Astrocyte (in vitro differentiated cells and primary cell): ENCODE measurements at regions not wholly inside any gene's neighbourhood (a gene's known extent, or its start where the extent isn't known, plus 50 kb on each side); places are given as distances from the start of the nearest gene placed in this dataset.

ENCODE experiments used
- DNase-seq: peaks from one replicate; pipeline ENCODE4 v3.0.0-alpha.2; 2010; ENCODE audit warnings: low read depth
- FAIRE-seq: peaks from 2 replicates; lab custom pipeline; 2011; peaks lifted over from hg19 to GRCh38; lab: Jason Lieb, UNC
- H2AFZ ChIP-seq: 2 replicates; pipeline ENCODE4 v1.6.0; 2012; ENCODE audit warnings: low read depth, low read length, inconsistent platforms
- H3K27ac ChIP-seq: 2 replicates; pipeline ENCODE4 v1.5.1; 2011; ENCODE audit warnings: low read depth, low read length, inconsistent platforms
- H3K27me3 ChIP-seq: 2 replicates; pipeline ENCODE4 v1.6.0; 2011; ENCODE audit warnings: low read length, inconsistent platforms; ENCODE audit not compliant: insufficient read depth
- H3K36me3 ChIP-seq: 2 replicates; pipeline ENCODE4 v1.5.1; 2011; ENCODE audit warnings: low read length, inconsistent platforms; ENCODE audit not compliant: insufficient read depth
- H3K4me1 ChIP-seq: 2 replicates; pipeline ENCODE4 v1.5.1; 2011; ENCODE audit warnings: low read length, inconsistent platforms; ENCODE audit not compliant: insufficient read depth
- H3K4me2 ChIP-seq: 2 replicates; pipeline ENCODE4 v1.6.0; 2012; ENCODE audit warnings: low read length, inconsistent platforms
- H3K4me3 ChIP-seq: 2 replicates; pipeline ENCODE4 v1.5.1; 2011; ENCODE audit warnings: low read depth, mild to moderate bottlenecking, low read length, inconsistent platforms; ENCODE audit not compliant: insufficient read depth
- H3K79me2 ChIP-seq: 2 replicates; pipeline ENCODE4 v1.6.0; 2012; ENCODE audit warnings: mild to moderate bottlenecking, low read length, inconsistent platforms; ENCODE audit not compliant: insufficient read depth
- H3K9ac ChIP-seq: 2 replicates; pipeline ENCODE4 v1.6.0; 2012; ENCODE audit warnings: mild to moderate bottlenecking, low read length, inconsistent platforms
- H3K9me3 ChIP-seq: 2 replicates; pipeline ENCODE4 v1.5.1; 2012; ENCODE audit warnings: low read depth, mild to moderate bottlenecking, low read length, inconsistent platforms; ENCODE audit not compliant: insufficient read depth
- H4K20me1 ChIP-seq: 2 replicates; pipeline ENCODE4 v1.6.0; 2012; ENCODE audit warnings: low read length, inconsistent platforms; ENCODE audit not compliant: insufficient read depth
- H3K27ac Mint-ChIP-seq: one replicate; pipeline ENCODE4 v1.8.0; 2021; ENCODE audit warnings: mild to moderate bottlenecking, mixed read lengths; ENCODE audit not compliant: unreplicated experiment
- H3K27me3 Mint-ChIP-seq: one replicate; pipeline ENCODE4 v1.8.0; 2021; ENCODE audit warnings: low read depth, mixed read lengths; ENCODE audit not compliant: unreplicated experiment
- H3K36me3 Mint-ChIP-seq: one replicate; pipeline ENCODE4 v1.8.0; 2021; ENCODE audit warnings: low read depth, mixed read lengths; ENCODE audit not compliant: unreplicated experiment
- H3K4me1 Mint-ChIP-seq: one replicate; pipeline ENCODE4 v1.8.0; 2021; ENCODE audit warnings: low read depth, mixed read lengths; ENCODE audit not compliant: unreplicated experiment
- H3K4me3 Mint-ChIP-seq: one replicate; pipeline ENCODE4 v1.8.0; 2021; ENCODE audit warnings: mild to moderate bottlenecking, moderate library complexity, mixed read lengths; ENCODE audit not compliant: unreplicated experiment
- H3K9me3 Mint-ChIP-seq: one replicate; pipeline ENCODE4 v1.8.0; 2021; ENCODE audit warnings: mild to moderate bottlenecking, mixed read lengths; ENCODE audit not compliant: unreplicated experiment
- EZH2 ChIP-seq: IDR thresholded peaks from 2 replicates; pipeline ENCODE4 v1.6.1; 2012; ENCODE audit warnings: mild to moderate bottlenecking, low read length, inconsistent platforms; ENCODE audit not compliant: insufficient read depth
- TF ChIP-seq, protein P1 (sequence below): IDR thresholded peaks from 2 replicates; pipeline ENCODE4 v1.5.1; 2011; ENCODE audit warnings: low read depth, mild to moderate bottlenecking, inconsistent platforms, low read length, moderate library complexity; ENCODE audit not compliant: insufficient read depth

DNA sequence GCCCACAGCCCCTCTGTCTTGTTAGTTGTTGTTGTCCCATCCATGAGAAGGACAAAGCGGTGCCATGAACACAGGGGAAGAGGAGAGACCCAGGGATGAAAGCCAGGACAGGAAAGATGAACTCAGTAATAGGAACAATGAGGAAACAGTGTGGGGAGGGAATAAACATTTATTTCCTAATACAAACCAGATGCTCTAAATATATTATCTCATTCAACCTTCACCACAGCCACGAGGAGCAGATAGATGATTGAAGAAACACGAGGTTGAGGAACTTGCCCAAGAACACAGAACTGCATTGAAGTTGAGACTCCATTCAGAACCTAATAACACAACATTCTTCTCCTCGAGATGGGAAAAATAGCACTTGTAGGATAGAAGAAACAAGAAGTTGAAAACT is 53.0 kb upstream of the AIG1 start:
- no peak for FAIRE-seq
- no peaks in the 10 kb centered on the region for H3K36me3 Mint-ChIP-seq

DNA sequence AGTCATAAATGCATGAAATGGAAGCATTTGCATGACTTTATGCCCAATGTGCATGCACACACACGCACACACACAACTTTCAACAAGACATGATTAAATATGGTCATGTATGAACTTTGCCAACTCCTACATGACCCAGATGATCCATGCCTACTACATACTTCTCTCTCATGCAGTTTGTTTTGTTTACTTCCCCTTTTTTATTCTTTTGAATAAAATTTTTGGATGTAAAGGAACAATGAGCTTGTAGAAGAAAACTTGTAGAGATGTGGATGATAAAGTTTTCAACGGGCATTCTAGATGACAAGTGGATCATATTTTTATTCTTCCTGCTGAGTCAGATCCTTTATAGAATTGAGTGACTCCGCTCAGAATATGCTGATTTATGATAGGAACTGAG is 50.8 kb upstream of the AIG1 start:
- H3K4me1 ChIP-seq: no peaks in the 10 kb centered on the region
- TF ChIP-seq, protein P1, sequence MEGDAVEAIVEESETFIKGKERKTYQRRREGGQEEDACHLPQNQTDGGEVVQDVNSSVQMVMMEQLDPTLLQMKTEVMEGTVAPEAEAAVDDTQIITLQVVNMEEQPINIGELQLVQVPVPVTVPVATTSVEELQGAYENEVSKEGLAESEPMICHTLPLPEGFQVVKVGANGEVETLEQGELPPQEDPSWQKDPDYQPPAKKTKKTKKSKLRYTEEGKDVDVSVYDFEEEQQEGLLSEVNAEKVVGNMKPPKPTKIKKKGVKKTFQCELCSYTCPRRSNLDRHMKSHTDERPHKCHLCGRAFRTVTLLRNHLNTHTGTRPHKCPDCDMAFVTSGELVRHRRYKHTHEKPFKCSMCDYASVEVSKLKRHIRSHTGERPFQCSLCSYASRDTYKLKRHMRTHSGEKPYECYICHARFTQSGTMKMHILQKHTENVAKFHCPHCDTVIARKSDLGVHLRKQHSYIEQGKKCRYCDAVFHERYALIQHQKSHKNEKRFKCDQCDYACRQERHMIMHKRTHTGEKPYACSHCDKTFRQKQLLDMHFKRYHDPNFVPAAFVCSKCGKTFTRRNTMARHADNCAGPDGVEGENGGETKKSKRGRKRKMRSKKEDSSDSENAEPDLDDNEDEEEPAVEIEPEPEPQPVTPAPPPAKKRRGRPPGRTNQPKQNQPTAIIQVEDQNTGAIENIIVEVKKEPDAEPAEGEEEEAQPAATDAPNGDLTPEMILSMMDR: no peak
- no peak for TF ChIP-seq EZH2
- Mint-ChIP-seq H3K36me3 (no peaks in the 10 kb centered on the region), H3K27me3 (peaks cover 2% of the 10 kb centered on the region), H3K4me1 (no peaks in the 10 kb centered on the region), H3K9me3 (no peaks in the 10 kb centered on the region), H3K4me3 (no peak overlapping the region), H3K27ac (no peak overlapping the region)
- no peaks in the 10 kb centered on the region for H3K9me3 ChIP-seq
- H3K27ac ChIP-seq: no peak overlapping the region
- no peaks in the 10 kb centered on the region for H3K27me3 ChIP-seq
- no peaks in the 10 kb centered on the region for H3K79me2 ChIP-seq
- H3K36me3 ChIP-seq: no peaks in the 10 kb centered on the region
- no peak overlapping the region for H3K9ac ChIP-seq
- no peak overlapping the region for H3K4me2 ChIP-seq
- DNase-seq (no peak), FAIRE-seq (no peak)
- H2AFZ ChIP-seq: no peak overlapping the region
- no peak overlapping the region for H3K4me3 ChIP-seq
- H4K20me1 ChIP-seq: no peaks in the 10 kb centered on the region

More for the DNA sequence above, 53.0 kb upstream of the AIG1 start:
- Mint-ChIP-seq H3K4me1 (no peaks in the 10 kb centered on the region), H3K27me3 (peaks cover 2% of the 10 kb centered on the region), H3K27ac (no peak overlapping the region), H3K9me3 (peaks cover under 1% of the 10 kb centered on the region), H3K4me3 (no peak overlapping the region)
- Histone ChIP-seq H3K4me3 (no peak overlapping the region), H3K9ac (no peak overlapping the region), H3K4me2 (no peak overlapping the region), H3K9me3 (no peaks in the 10 kb centered on the region), H3K27ac (no peak overlapping the region), H3K4me1 (no peaks in the 10 kb centered on the region), H4K20me1 (no peaks in the 10 kb centered on the region), H3K79me2 (no peaks in the 10 kb centered on the region), H3K27me3 (no peaks in the 10 kb centered on the region), H2AFZ (no peak overlapping the region), H3K36me3 (no peaks in the 10 kb centered on the region)
- no peak for DNase-seq
- TF ChIP-seq, protein P1: no peak
- TF ChIP-seq EZH2: no peak
